AG04449 (cell line): ENCODE measurements at regions not wholly inside any gene's neighbourhood (a gene's known extent, or its start where the extent isn't known, plus 50 kb on each side); places are given as distances from the start of the nearest gene placed in this dataset.

Experiments
- CTCF ChIA-PET: fragments of 350-600 bp; formaldehyde crosslinking; extraction: SDS; loops from one replicate; lab custom pipeline; 2021; ENCODE audit warnings: antibody characterized with exemption; lab: Yijun Ruan, JAX
- POLR2A ChIA-PET: fragments of 400-600, 350-600 bp; formaldehyde crosslinking; extraction: SDS; loops from one replicate; lab custom pipeline; 2020; ENCODE audit warnings: antibody characterized with exemption, inconsistent platforms; lab: Yijun Ruan, JAX
- DNase-seq: peaks from one replicate; pipeline ENCODE4 v3.0.0-alpha.2; 2010; ENCODE audit warnings: low read depth, low spot score
- H3K4me3 ChIP-seq: 2 replicates; pipeline ENCODE4 v1.5.1; 2011; ENCODE audit warnings: low read depth, mild to moderate bottlenecking, control low read depth, low read length
- TF ChIP-seq, protein P1 (sequence below): IDR thresholded peaks from one replicate; pipeline ENCODE4 v1.5.1; 2011; ENCODE audit warnings: mild to moderate bottlenecking, moderate library complexity, low read length, control low read depth, inconsistent platforms; ENCODE audit not compliant: insufficient read depth; ENCODE audit errors: missing control alignments

GRCh38 chr5:128684961-128685360, 146.9 kb upstream of the FBN2 start:
- no peak overlapping the region for H3K4me3 ChIP-seq
- ChIA-PET POLR2A (no interaction called here), CTCF (interaction anchor here (3.7 kb wide), 1 partner anchor 10 kb away, joined by 25 read pairs; no protein-coding TSS in a partner anchor)
- TF ChIP-seq, protein P1, sequence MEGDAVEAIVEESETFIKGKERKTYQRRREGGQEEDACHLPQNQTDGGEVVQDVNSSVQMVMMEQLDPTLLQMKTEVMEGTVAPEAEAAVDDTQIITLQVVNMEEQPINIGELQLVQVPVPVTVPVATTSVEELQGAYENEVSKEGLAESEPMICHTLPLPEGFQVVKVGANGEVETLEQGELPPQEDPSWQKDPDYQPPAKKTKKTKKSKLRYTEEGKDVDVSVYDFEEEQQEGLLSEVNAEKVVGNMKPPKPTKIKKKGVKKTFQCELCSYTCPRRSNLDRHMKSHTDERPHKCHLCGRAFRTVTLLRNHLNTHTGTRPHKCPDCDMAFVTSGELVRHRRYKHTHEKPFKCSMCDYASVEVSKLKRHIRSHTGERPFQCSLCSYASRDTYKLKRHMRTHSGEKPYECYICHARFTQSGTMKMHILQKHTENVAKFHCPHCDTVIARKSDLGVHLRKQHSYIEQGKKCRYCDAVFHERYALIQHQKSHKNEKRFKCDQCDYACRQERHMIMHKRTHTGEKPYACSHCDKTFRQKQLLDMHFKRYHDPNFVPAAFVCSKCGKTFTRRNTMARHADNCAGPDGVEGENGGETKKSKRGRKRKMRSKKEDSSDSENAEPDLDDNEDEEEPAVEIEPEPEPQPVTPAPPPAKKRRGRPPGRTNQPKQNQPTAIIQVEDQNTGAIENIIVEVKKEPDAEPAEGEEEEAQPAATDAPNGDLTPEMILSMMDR: no peak
- DNase-seq: peak; percentile 28

DNA sequence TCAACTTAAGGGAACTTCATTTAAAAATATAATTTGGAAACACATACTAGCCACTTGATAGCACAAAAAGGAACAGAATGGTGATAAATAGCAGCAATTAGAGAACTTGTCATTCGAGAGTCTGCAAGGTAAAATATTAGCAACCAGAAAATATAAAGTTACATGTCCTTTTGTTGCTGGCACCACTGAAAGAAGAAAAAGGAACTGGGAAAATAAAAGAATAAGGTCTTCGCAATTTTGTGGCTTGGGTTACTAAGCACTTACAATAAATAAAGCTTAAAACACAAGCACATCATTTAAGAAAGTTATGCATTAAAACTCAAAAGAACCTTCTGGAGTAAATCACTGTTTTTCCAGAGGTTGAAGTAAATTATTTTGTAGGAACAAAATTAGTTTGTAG, 149.9 kb upstream of the FBN2 start:
- no peak overlapping the region for H3K4me3 ChIP-seq
- ChIA-PET POLR2A (no interaction called here), CTCF (no interaction called here)
- TF ChIP-seq, protein P1: no peak
- no peak for DNase-seq

- DNase-seq: no peak
- TF ChIP-seq, protein P1: no peak
- POLR2A ChIA-PET: no interaction called here
- CTCF ChIA-PET: no interaction called here
- no peak overlapping the region for H3K4me3 ChIP-seq
Measured at GRCh38 chr5:128693764-128694163, 155.7 kb upstream of the FBN2 start.

DNA sequence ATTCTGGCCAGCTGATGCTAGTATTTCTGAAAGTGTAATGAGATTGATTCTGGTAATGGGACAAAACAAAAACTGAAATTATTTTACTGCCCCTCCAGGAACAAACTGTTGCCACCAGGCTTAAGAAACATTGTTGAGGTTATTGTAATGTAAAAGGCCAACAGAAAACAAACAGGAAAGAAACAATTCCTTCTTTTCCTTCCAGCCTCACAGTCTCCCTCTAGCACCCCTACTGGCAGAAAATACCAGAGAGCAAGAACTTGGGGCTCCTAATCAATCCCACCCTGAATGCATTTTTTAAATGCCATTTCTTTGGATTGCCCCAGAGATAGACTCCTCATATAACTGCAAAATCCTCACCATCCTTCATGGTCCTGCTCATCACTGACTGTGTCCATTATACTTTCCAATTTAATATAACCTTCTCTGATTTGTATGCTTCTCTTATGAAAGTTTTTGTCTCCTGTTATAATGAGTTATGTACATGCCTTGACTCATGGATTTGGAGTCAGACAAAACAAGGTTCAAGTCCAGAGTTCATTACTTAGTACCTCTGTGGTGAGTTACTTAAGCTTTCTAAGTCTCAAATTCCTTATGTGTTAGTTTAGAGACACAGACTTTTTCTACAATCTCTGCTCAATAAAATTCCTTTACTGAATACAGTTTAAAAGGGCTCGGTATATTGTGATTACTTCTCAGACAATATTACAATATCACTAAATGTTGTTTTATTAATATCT, 157.9 kb upstream of the FBN2 start:
- ChIA-PET POLR2A (no interaction called here), CTCF (no interaction called here)
- DNase-seq: peak; percentile 28
- TF ChIP-seq, protein P1: no peak
- H3K4me3 ChIP-seq: no peak overlapping the region

- no peak overlapping the region for H3K4me3 ChIP-seq
- ChIA-PET CTCF (interaction anchor here (1.3 kb wide), 1 partner anchor 26 kb away, joined by 7 read pairs; no protein-coding TSS in a partner anchor), POLR2A (no interaction called here)
- no peak for DNase-seq
- TF ChIP-seq, protein P1: no peak
Measured at GRCh38 chr5:128701301-128701700, 163.3 kb upstream of the FBN2 start.

DNA sequence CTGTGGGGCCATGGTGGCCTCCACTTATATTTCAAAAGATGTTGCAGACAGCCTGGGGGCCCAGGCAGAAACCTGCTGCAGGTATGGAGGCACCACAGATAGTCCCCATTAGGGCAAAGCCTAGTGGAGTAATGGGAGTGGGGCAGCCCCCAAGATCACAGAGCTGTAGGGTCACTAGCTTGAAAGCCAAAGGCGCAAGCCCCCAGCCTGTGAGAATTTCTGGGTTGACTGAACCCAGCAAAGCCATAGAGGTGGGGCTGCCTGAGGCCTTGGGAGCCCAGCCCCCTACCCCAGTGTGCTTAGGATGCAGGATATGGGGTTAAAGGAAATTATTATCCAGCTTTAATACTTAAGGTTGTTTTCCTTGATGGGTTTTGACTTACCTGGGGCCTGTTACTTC, 165.3 kb upstream of the FBN2 start:
- no peak overlapping the region for H3K4me3 ChIP-seq
- DNase-seq: no peak
- ChIA-PET POLR2A (no interaction called here), CTCF (no interaction called here)
- TF ChIP-seq, protein P1: no peak
